DMS 273 (cell line): ENCODE measurements at regions not wholly inside any gene's neighbourhood (a gene's known extent, or its start where the extent isn't known, plus 50 kb on each side); places are given as distances from the start of the nearest gene placed in this dataset.

ENCODE experiments used
- DNase-seq: peaks from one replicate; lab custom pipeline; 2025; ENCODE audit not compliant: unreplicated experiment; lab: John Stamatoyannopoulos, UW

GRCh38 chr2:48854681-48855080 lies 99.2 kb upstream of the LHCGR start:
- DNase-seq, result no peak

- DNase-seq, result no peak
Measured at GRCh38 chr2:48852938-48853337, 97.4 kb upstream of the LHCGR start.

- no peak for DNase-seq
Measured at GRCh38 chr2:48851161-48851560, 95.6 kb upstream of the LHCGR start.

DNA sequence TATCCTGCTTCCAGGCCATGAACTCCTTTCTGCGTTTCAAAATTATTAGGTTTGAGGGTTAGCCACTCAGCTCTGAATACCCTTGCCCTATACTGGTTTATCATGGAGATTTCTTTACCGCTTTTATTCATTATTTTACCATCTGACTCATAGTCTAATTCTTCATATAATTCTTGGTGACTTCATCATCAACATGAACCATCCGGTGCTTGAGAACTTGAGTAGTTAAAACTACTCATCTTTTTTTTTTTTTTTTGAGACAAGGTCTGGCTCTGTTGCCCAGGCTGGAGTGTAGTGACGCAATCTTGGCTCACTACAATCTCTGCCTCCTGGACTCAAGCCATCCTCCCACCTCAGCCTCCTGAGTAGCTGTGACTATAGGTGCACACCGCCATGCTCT lies 94.2 kb upstream of the LHCGR start:
- DNase-seq, result no peak

GRCh38 chr2:48845684-48846083 lies 90.2 kb upstream of the LHCGR start:
- DNase-seq, result no peak

- DNase-seq, result no peak
Measured at GRCh38 chr2:48844417-48845155, 89.1 kb upstream of the LHCGR start.

DNA sequence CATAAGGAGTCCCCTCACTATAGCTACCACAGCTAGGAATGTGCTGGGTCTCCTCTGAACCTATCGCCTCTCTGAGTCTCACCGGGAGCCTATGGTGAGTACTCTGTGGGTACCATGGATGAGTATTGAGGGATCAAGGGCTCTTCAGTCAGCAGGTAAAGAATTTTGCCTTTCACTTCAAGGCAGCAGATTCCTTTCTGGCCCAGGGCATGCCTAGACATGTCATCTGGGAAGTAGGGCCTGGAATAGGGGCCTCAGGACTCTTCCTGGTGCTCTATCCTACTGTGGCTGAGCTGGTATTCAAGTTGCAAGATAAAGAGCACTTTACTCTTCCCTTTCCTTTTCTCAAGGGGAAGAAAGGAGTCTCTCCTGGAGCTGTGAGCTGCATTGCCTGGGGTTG lies 85.6 kb upstream of the LHCGR start:
- DNase-seq, result no peak

DNA sequence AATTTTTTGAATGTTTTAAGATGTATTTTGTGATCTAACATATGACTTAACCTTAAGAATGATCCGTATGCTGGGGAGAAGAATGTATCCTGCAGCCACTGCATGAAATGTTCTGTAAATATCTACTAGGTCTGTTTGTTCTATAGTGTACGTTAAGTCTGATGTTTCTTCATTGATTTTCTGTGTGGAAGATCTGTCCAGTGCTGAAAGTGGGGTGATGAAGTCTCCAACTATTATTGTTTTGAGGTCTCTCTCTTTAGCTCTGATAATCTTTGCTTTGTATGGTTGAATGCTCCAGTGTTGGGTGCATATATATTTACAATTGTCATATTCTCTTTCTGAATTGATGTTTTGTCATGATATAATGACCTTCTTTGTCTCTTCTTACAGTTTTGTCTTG lies 82.5 kb upstream of the LHCGR start:
- no peak for DNase-seq

- no peak for DNase-seq
Measured at GRCh38 chr2:48829569-48829968, 74.0 kb upstream of the LHCGR start.

DNA sequence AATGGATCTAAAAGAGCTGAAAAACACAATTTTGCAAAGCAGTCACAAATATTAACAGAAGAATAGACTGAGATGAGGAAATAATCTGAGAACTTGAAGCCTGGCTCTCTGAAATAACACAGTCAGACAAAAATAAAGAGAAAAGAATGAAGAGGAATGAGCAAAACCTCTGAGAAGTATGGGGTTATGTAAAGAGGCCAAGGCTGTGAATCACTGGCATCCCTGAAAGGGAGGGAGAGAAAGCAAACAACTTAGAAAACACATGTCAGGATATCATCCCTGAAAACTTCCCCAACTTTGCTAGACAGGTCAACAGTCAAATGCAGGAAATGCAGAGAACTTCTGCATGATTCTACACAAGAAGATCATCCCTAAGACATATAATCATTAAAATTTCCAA lies 73.5 kb upstream of the LHCGR start:
- DNase-seq, result no peak

GRCh38 chr2:48826986-48827385 lies 71.5 kb upstream of the LHCGR start:
- no peak for DNase-seq

DNA sequence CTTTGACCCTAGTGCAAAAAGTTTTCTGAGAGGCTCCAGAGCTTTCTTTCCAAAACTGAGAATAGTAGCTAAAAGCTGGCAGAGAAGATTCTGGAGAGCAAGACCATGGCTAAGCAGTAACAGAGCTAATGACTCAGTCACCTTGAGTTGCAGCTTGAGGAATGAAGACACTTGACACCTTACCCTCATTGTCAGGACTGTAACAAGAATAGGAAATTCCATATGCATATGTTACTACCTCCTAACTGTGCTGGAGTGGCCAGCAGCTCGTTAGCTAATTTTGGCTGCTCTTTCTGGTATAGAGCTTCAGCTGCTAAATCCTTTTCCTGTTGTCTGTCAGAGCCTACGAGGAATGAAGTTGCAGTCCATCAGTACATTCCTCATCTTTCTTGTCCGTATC lies 68.6 kb upstream of the LHCGR start:
- no peak for DNase-seq

GRCh38 chr2:48819206-48819735 lies 63.7 kb upstream of the LHCGR start:
- no peak for DNase-seq

DNA sequence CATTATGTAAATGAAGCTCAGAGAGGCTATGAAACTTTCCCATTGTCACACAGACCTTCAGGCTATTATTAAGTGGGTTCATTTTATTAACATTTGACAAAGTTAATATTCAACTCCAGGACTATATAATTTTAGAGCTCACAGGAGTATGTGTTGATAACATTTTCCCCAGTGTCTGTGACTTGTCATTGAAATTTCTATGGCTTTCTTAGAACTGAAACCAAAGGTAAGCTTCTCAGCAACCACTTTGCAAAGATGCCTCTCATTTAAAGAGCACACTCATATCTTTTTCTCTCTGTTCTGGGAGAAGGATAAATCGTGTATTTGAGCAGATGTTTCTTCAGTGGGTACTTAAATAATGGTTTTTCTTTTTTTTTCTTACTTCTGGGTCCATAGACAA lies 61.8 kb upstream of the LHCGR start:
- DNase-seq, result no peak

DNA sequence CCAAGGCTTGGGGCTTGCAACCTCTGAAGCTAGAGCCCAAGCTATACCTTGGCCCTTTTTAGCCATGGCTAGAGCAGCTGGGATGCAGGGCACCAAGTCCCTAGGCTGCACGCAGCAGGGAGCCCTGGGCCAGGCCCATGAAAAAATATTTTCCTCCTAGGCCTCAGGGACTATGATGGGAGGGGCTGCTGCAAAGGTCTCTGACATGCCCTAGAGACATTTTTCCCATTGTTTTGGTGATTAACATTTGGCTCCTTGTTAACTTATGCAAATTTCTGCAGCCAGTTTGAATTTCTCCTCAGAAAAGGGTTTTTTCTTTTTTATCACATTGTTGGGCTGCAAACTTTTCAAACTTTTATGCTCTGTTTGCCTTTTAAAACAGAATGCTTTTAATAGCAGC lies 56.9 kb upstream of the LHCGR start:
- DNase-seq, result no peak

DNA sequence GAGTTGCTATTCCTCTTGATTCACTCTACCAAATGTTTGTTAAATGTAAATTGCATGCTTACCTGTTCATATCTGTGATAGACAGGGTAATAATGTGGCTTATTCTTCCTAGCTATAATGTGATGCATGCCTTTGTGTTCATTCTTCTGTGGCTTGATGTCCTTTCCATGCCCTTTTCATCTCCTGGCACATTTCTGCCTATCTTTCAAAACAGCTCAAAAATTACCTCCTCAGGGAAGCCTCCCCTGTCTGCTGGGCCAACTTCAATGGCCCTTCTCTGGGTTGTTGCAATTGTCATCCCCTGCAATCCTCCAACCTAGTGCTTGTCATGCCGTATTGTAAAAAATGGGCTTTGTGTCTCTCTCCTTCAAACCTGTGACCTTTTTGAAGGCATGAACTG lies 52.8 kb upstream of the LHCGR start:
- DNase-seq, result no peak
